Fibroblast of upper back skin (primary cell): ENCODE measurements at regions not wholly inside any gene's neighbourhood (a gene's known extent, or its start where the extent isn't known, plus 50 kb on each side); places are given as distances from the start of the nearest gene placed in this dataset.

Experiments used
- DNase-seq: peaks from one replicate; pipeline ENCODE4 v3.0.0-alpha.2; 2013

DNA sequence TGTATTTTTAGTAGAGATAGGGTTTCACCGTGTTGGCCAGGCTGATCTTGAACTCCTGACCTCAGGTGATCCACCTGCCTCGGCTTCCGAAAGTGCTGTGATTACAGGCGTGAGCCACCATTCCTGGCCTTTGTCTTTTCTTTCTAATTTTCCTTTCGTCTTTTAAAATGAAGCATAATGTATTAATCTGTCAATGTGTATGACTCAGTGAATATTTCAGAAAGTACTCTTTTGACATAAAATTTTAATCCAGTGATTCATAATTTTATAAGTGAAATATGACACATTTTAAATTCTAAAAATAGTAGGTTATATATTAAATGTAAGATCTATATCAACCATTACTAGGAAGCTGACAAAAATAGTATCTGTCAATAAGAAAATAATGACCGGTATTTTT is 1059.0 kb upstream of the PRMT6 start:
- no peak for DNase-seq

DNA sequence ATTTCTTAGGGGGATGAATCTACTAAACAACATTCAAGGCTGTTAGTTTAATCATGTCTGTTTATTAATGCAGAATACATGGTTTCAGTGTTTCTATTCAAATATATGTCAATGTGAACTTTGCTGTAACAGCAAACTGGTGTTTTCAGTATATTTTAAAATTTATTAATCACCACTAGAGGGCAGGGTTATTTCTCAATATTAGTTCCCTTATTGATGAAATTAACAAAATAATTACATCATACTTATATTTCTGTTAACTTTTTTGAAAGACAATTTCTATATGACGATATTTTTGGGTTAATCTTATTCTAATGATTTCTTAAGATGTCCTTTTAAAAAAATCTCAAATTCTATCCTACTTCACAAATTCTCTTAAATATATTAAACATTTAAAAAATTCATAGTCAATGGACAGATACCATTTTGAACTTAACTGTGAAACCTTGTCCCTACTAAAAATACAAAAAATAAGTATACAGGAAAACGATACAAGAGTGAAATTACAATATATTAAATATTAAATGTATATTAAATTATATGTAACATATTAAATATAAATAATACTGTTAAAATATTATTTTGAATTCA is 1034.1 kb upstream of the PRMT6 start:
- peak; percentile 21 for DNase-seq

DNA sequence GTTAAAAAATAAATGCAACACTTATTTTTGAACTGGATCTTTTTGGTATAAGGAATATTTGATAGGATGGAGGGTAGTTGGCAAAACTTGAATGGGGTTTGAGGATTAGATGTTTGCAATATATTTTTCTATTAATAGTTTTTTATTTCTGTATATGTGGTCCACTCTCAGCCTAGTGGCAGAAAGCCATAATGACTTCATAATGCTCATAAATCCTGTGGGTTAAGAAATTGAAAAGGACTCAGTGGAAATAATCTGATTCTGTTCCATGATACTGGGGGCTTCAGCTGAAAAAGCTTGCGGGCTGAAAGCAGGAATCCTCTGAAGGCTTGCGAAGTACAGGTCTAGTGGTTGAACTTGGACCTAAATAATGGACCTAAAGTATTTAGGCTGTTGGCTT is 1028.6 kb upstream of the PRMT6 start:
- DNase-seq: peak; percentile 6

DNA sequence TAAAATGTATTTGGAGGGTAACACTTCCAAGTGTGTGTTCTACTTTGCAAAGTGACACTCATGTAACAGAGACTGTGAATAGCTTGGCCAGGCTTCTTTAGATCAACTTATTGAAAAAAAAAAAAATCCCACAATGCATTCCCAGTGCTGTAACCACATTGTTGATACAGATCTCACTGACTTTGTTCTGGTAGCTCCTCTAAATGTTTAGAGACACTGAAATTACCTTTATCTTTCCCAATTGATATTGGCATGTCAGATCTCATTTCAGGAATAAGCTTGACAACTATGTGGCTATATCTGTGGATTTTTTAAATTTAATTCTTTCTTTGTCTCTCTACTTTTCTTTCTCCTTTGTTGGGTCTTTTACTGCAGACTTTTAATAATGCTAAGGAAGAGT is 1018.9 kb upstream of the PRMT6 start:
- DNase-seq: no peak

DNA sequence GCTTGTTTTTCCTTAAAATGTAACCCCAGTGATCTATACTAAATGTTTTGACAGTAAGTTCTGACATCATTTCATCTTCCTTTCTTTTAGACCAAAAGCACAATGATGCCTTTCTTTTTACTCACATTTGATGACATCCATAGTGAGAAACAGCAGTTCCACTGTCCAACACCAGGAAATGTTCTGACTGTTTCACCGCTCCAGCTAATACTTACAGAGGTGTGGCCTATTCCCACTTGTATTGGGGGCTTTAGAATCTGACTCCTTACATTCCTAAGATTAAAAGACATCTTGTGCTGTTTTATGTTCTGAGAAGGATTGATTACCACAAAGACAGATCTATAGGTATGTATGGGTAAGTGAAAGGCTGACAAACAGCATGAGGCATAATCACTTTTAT is 1018.2 kb upstream of the PRMT6 start:
- peak; percentile 2 for DNase-seq

DNA sequence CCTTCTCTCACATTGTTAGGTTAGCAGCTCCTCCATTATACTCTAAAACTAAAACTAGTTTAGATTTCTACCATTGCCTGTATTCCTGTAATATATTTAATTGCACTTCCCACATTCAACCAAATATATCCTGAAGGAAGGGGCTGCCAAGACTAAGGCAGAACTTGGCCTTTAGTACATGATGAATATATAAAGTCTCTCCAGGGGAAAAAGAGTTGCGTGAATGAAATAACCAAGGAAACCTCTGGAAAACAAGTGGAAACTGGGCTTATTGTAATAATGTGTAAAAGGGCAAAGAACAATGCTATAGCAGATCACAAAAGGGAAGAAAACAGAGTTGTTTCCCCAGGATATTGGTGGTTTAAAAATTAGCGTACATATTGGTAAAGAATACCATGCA is 1012.5 kb upstream of the PRMT6 start:
- DNase-seq: no peak

DNA sequence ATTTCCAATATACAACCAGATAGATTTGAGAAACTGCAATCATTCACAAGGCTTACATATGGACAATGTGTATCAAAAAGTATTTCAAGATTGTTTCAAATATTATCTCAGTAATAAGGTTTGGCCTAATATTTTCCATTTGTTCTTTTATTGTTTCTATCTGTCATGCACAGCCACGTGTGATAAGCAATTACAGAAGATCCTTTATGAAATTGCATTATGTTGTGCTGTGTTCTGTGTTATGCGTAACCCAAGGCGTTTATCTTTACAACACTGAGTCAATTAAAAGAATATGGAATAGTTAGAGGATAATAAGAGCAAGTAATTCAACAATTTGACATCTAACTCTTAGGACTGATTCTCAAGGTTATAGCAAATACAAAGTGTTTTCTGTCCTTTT is 1009.3 kb upstream of the PRMT6 start:
- no peak for DNase-seq

DNA sequence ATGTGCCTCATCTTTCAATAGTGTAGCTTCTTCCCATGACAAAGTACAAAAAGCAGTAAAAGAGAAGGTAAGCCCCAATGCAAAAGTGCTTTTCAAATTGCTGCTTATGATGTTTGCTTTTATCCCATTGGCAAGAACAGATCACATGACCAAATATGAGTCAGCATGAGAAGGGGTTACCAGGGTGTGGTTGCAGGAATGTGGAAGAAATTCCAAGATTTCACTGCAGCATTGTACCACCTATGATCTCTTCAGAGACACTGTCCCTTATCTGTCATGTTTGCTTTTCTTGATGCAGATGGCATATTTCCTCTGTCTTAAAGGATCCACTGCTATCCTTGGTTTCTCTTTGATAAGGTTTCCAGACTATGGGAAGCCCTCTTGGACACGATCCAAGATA is 1006.9 kb upstream of the PRMT6 start:
- DNase-seq: no peak

DNA sequence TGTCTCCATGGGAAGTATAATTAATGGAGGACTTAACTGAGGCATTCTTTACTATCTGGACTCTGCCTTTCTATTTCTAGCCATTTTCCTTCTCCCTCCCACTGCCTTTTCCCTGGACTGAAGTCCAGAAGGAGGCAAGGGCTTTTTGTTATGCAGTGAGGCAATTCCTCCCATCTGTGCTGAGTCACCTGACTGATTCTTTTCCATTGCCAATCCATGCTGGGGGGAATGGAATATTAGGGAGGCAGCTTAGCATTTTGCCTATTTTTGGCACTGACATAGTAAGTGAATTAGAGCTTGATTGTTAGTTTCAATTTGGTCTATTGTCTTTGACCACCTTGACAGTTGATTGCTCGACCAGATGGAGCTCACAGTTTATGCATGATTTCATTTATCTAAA is 1000.6 kb upstream of the PRMT6 start:
- no peak for DNase-seq

DNA sequence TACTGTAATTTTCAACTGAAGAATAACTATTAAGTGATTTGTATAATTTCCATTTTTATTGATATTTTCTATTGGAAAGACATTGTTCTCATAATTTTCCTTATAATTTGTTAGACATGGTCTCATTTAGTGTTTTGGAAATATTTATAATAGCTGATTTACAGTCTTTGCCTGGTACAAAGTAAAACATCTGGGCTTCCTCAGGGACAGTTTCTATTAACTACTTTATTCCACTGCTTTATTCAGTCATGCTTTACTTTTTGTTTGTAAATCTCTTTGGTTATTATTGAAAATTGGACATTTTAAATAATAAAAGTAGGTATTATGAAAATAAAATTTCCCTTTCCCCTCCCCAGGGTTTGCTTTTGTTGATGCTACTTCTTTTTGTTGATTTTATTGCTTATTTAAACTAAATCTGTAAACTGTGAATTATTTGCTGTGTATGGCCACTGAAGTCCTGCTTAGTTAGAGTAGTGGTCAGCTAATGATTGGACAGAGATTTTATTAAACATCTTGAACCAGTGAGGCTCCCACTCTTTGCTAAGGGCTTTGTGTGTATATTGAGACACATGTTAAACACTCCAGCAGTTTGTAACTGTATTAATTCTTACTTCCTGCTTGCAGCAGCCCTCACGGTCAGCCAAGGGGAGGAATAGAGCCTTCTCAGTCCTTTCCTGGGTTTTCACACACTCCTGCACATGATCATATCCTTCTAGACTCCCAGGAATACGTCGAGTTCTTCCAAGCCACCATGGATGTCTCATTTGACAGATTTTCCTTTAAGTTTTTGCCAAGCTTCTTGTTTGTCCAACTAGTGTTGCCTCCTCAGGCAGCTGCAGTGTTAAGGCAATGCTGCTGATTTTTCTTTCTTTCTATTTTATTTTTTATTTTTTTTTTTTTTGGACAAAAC is 994.6 kb upstream of the PRMT6 start:
- DNase-seq: no peak

DNA sequence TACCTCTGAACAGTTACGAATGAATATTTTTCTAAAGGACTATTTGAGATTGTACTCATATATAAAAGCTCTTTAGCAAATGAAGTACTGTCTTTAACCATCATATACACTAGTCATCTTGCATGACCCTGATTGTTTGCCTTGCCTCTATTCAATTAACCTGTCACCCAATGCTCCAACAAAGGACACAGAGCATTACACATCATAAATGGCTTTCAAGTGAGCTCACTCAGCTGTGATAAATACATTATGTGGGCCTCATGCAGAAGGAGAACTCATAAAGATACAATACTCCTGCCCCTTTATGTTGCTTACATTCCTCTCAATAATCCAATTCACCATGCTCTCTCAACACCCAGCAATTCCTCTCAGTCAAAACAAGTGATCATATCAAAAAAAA is 993.0 kb upstream of the PRMT6 start:
- no peak for DNase-seq

DNA sequence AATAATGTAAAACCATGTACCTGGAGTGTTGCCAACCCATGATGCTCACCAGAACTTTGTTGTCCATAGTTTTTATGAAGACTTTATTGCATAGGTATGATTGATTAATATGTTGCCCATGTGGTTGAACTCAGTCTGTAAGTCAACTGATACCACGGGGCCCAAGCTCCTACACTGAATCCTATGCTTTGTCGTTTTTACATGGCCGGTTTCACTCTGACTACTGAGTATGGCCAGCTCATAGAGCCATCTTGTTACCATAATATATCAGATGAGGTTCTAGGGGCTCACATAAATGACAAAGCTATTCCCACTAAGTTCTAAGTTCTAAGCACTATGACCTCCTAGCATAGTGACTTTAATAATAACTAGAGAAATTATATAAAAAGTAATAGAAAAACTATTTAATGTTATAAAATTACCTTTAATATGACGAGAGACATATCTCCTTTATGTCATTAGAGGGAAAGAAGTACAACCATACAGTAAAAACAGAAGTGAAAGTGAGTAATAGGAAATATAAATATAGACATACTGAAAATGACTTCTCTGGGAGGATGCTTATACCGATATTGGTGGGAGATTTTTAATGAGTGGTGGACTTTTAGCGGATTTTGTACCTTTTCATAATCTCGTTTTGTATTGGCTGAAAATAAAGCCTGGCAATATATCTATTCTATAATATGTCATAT is 983.4 kb upstream of the PRMT6 start:
- DNase-seq: no peak

DNA sequence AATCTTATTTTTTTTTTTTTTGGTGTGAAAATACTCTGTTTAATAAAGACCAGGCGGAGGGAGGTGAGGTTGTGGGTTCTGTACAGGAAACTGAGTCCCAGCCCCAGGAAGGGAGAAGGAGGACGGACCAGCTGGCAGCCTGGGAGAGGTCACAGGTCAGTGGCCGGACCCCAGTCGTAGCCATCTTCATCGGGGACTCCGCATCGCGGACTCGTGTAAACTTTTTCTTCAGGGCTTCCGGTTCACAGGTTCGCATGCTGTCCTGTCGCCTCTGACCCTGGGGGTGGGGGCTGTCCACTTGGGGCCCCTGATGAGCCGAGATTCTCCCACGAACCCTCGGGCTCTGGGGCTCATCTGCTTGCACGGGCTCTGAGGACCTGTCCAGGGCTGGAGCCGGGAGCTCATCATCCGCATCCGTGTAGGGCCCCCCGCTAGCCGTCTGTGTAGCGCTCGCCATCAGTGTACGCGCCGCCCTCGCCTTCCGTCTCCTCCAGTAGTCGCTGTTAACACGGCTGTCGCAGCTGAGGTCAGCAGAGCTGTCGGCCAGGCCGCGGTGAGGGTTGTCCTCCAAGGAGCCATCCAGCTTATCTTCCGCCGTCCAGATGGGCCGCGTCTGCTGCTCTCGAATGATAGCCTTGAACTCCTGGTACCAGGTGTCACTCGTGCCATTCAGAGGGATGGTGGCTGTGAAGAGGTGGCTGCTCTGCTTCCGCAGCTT is 975.7 kb upstream of the PRMT6 start:
- peak; percentile 2 for DNase-seq

DNA sequence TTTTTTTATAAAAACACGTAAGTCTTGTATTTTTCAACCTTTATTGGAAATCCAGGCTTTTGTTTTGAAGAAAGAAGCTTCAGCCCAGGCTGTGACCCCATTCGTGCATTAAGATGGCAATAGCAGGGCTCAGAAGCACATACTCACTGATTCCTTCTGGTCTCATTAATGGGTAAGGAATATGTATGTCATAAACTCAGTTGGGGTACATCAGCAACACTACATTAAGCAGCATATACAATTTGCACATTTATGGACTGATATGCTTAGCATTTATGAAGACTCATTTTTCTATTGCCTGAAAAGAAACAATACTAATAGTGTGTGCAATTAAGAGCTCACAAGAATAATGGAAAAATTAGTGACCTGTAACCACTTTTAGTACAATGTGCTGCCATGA is 945.4 kb upstream of the PRMT6 start:
- no peak for DNase-seq

DNA sequence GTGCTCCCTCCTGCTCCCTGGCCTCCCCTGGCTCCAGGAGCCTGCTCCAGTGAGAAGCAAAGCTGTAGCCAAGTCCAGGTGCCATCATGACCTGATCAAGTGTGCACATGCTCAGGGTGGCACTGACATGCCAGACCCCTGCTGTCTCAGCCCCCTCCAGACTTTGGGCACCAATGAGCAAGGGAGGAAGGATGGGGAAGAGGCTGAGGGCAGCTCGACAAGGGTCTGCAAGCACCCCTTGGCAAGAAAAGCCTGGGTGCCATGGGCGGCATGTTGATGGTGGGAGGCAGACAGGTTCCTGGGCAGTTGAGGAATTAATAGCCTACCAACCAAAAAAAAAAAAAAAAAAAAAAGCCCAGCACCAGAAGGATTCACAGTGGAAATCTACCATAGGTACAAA is 942.6 kb upstream of the PRMT6 start:
- no peak for DNase-seq

DNA sequence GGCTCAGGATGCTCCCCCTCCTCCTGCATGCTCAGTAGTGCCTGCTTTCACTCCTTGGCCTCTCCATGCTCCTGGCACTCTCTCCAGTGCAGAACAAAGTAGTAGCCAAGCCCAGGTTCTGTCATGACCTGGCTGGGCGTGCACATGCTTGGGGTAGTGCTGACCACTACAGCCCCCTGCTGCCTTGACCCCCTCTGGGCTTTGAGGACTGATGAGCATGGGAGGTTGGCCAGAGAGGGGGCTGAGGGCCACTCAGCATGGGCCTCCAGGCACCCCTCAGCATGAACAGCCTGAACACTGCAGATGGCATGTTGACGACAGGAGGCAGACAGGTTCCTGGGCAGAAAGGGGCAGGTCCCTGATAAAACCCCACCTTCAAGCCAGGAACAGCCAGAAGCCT is 935.7 kb upstream of the PRMT6 start:
- DNase-seq: no peak

DNA sequence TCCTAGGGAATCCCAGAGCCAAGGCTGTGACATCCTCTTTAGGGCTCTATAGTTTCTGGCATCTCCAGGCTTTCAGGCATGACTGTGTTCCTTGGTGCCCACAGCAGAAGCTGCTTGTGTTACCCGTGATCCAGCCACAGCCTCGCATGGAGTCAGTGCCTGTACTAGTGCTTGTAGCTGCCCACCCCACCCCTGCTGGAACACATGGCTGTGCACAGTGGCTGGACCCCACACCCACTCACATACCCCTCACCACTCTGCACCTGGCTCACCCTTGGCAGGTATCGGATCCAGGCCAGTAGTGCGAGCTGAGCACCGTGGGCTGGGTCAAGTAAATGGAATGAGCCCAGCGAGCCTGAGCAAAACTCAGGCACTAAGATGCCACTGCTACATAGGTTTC is 934.7 kb upstream of the PRMT6 start:
- no peak for DNase-seq

DNA sequence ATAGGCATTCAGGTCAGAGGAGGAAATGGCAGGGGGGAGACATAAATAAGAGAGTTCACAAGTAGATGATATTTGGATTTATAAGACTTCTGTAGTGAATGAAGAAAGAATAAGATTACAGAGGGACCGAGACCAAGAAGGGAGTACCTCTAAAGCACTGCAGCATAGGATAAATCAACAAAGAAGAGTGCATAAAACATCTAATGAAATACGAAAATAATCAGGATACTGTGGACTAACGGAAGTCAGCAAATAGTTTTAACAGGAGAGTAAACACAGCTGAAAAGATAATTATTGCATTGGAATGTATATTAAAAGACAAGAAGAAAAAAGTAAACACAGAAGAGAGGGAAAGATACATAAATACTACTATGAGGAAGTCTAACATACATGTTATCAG is 921.9 kb upstream of the PRMT6 start:
- no peak for DNase-seq

DNA sequence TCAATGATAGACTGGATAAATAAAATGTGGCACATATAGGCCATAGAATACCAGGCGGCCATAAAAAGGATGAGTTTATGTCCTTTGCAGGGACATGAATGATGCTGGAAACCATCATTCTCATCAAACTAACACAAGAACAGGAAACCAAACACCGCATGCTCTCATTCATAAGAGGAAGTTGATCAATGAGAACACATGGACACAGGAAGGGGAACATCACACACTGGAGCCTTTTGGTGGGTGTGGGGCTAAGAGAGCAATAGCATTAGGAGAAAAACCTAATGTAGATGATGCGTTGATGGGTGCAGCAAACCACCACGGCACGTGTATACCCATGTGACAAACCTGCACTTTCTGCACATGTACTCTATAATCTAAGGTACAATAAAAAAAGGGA is 883.4 kb upstream of the PRMT6 start:
- DNase-seq: no peak

DNA sequence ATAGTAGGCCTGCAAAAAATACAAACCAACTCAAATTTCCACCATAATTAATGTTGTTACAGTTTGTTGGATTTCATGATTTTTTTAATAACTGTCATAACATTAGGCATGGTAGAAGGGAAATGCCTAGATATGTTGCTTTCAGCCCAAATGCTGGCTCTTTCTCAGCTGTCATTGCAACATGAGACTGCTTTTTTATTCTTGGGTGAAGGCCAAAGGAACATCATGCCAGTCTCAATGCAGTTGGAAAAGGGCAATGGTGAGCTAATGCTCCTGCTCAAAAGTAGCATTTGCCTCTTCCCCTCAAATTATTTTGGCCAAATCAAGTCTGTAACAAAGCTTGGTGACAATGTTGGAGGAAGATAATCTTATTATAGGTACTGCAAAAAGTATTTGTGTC is 877.7 kb upstream of the PRMT6 start:
- DNase-seq: no peak

DNA sequence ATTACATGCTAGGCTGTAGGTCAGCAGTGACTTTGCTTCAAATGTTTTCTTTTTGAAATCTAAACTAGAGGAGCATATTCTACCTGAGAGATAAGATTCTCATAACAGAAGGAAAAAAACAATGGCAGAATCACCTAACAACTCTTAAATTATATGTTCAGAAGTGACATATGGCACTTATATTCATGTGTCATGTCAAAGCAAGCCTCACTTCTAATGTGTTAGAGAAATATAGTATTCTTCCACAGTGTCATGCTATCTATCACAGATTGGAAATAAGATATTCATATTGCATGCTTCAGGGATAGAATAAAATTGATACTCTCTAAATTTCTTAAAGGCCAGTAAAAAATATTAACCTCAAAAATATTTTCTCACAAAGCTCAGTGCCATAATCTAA is 874.6 kb upstream of the PRMT6 start:
- DNase-seq: no peak

DNA sequence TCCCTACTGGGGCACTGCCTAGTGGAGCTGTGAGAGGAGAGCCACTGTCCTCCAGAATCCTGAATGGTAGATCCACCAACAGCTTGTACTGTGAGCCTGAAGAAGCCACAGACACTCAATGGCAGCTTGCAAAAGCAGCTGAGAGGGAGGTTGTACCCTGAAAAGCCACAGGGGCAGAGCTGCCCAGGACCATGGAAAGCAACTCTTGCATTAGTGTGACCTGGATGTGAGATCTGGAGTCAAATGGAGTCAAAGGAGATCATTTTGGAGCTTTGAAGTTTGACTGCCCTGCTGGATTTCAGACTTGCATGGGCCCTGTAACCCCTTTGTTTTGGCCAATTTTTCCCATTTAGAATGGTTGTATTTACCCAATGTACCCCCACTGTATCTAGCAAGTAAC is 871.4 kb upstream of the PRMT6 start:
- DNase-seq: no peak

DNA sequence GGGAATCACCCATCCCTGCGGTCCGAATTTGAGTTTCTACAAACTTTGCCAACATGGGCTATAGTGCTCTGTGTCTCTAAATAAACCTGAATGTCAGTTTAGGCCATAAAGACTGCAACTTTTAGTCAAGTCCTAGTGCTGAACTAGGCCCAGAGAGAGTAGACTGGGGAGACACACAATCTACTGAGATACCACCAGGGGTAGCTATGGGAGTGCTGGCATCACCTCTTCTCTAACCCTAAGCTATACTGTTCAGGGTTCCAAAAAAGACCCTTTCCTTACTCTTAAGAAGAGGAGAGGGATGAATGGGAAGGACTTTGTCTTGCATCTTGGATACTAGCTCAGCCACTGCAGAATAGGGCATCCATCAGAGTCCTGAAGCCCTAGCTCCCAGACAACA is 866.7 kb upstream of the PRMT6 start:
- DNase-seq: no peak

DNA sequence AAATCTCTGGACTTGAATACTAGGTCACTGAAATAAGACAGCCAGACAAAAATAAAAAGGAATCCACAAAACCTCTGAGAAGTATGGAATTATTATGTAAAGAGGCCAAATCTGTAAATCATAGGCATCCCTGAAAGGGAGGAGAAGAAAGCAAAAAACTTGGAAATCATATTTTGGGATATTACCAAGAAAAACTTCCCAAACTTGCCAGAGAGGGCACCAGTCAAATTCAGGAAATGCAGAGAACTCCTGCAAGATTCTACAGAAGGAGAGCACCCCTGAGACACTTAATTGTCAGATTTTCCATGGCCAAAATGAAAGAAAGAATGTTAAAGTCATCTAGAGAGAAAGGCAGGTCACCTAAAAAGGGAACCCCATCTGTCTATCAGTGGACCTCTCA is 862.3 kb upstream of the PRMT6 start:
- no peak for DNase-seq
